Testis (tissue), 2 donors: ENCODE measurements at regions not wholly inside any gene's neighbourhood (a gene's known extent, or its start where the extent isn't known, plus 50 kb on each side); places are given as distances from the start of the nearest gene placed in this dataset.

Source experiments
- POLR2A ChIP-seq: fragments of 450-650 bp; IDR thresholded peaks from one replicate; pipeline ENCODE4 v1.6.1; 2017; ENCODE audit warnings: antibody characterized with exemption, mild to moderate bottlenecking, moderate library complexity
- TF ChIP-seq, protein P1 (sequence below), 3 experiments: fragments of 450-650 bp in 2 of 3; fragments of 200-600 bp in 1 of 3; sonication (generic) in 1 of 3; IDR thresholded peaks; one replicate each; pipeline ENCODE4 v1.5.1; 2016 to 2019; ENCODE audit warnings: antibody characterized with exemption in 3 of 3, mild to moderate bottlenecking in 2 of 3, moderate library complexity in 1 of 3

GRCh38 chr13:37257706-37258105 is 152.2 kb upstream of the CSNK1A1L start:
- TF ChIP-seq, protein P1, sequence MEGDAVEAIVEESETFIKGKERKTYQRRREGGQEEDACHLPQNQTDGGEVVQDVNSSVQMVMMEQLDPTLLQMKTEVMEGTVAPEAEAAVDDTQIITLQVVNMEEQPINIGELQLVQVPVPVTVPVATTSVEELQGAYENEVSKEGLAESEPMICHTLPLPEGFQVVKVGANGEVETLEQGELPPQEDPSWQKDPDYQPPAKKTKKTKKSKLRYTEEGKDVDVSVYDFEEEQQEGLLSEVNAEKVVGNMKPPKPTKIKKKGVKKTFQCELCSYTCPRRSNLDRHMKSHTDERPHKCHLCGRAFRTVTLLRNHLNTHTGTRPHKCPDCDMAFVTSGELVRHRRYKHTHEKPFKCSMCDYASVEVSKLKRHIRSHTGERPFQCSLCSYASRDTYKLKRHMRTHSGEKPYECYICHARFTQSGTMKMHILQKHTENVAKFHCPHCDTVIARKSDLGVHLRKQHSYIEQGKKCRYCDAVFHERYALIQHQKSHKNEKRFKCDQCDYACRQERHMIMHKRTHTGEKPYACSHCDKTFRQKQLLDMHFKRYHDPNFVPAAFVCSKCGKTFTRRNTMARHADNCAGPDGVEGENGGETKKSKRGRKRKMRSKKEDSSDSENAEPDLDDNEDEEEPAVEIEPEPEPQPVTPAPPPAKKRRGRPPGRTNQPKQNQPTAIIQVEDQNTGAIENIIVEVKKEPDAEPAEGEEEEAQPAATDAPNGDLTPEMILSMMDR (IDR thresholded peaks at IDR 0.05): no peak
- no peak for TF ChIP-seq POLR2A
